ENCODE measurements at regions not wholly inside any gene's neighbourhood (a gene's known extent, or its start where the extent isn't known, plus 50 kb on each side); places are given as distances from the start of the nearest gene placed in this dataset.

DNA sequence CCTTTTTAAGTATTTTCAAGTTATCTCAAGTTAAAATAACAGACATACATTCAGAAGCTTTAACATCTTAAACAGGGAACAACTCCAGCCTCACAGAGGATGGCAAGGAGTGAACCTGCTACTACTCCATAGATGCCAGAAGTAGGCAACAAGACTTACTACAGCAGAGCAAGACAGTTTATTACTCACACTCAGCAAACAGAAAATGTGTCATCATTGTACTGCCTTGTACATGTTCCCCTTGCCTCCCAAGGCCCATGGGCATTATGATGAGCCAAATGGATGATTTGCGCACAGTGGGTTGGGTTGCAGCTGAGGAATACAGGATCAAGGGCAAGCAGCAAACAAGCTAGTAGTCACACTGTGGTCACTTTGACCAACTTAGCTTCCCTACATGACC is 80.6 kb upstream of the VRK2 start:
- TF ChIP-seq, protein P1, sequence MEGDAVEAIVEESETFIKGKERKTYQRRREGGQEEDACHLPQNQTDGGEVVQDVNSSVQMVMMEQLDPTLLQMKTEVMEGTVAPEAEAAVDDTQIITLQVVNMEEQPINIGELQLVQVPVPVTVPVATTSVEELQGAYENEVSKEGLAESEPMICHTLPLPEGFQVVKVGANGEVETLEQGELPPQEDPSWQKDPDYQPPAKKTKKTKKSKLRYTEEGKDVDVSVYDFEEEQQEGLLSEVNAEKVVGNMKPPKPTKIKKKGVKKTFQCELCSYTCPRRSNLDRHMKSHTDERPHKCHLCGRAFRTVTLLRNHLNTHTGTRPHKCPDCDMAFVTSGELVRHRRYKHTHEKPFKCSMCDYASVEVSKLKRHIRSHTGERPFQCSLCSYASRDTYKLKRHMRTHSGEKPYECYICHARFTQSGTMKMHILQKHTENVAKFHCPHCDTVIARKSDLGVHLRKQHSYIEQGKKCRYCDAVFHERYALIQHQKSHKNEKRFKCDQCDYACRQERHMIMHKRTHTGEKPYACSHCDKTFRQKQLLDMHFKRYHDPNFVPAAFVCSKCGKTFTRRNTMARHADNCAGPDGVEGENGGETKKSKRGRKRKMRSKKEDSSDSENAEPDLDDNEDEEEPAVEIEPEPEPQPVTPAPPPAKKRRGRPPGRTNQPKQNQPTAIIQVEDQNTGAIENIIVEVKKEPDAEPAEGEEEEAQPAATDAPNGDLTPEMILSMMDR (IDR thresholded peaks at IDR 0.05; ENCODE audit: low read depth, low read length): no peak
- TF ChIP-seq POLR2A (IDR thresholded peaks at IDR 0.05; ENCODE audit: extremely low read depth, insufficient read length): no peak
- TF ChIP-seq MYC (IDR thresholded peaks at IDR 0.05; ENCODE audit: low read depth, low read length): no peak
- TF ChIP-seq, protein P2, sequence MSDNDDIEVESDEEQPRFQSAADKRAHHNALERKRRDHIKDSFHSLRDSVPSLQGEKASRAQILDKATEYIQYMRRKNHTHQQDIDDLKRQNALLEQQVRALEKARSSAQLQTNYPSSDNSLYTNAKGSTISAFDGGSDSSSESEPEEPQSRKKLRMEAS (IDR thresholded peaks at IDR 0.05; ENCODE audit: low read depth, low read length): no peak

All from NB4 (cell line).